SJCRH30 (cell line): ENCODE measurements at regions not wholly inside any gene's neighbourhood (a gene's known extent, or its start where the extent isn't known, plus 50 kb on each side); places are given as distances from the start of the nearest gene placed in this dataset.

ENCODE experiments used
- DNase-seq, 2 experiments: peaks; one replicate each; pipeline ENCODE4 v3.0.0-alpha.2; 2015 to 2020
- H3K27ac ChIP-seq: fragments of 250-450 bp; sonication (Bioruptor Pico); 2 replicates; pipeline ENCODE4 v1.5.1; 2020; ENCODE audit warnings: mild to moderate bottlenecking, moderate library complexity
- H3K27me3 ChIP-seq: fragments of 250-450 bp; sonication (Bioruptor Pico); 2 replicates; pipeline ENCODE4 v1.5.1; 2020; ENCODE audit warnings: mild to moderate bottlenecking, moderate library complexity
- H3K36me3 ChIP-seq: fragments of 250-450 bp; sonication (Bioruptor Pico); 2 replicates; pipeline ENCODE4 v1.5.1; 2020; ENCODE audit warnings: mild to moderate bottlenecking, moderate library complexity
- H3K4me1 ChIP-seq: fragments of 250-450 bp; sonication (Bioruptor Pico); 2 replicates; pipeline ENCODE4 v1.5.1; 2020; ENCODE audit warnings: mild to moderate bottlenecking, moderate library complexity
- H3K4me3 ChIP-seq: fragments of 250-450 bp; sonication (Bioruptor Pico); 2 replicates; pipeline ENCODE4 v1.5.1; 2020; ENCODE audit warnings: mild to moderate bottlenecking, moderate library complexity
- H3K9me3 ChIP-seq: fragments of 250-450 bp; sonication (Bioruptor Pico); replicated peaks from 2 replicates; pipeline ENCODE4 v1.5.1; 2020; ENCODE audit warnings: mild to moderate bottlenecking, moderate library complexity

DNA sequence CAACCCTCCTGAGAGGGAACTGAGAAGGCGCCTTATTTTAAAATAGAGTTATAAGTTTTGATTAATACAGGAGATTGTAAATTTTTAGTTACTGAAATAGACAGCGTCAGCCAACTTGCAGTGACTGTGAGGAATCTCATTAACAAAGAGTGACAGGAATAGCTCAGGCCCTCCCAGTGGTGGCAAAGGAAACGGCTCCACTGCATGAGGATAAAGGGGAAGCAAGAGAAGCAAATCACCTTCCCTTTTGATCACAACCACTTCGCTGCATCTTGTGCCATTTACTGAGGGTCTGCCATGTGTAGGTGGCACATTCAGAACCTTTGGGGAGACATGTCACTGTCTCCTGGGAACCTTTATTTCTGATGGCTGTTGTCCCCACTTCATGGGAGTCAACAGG, 612.4 kb upstream of the RAB6C start:
- Histone ChIP-seq H3K4me3 (no peak overlapping the region), H3K27ac (no peak overlapping the region), H3K9me3 (no peaks in the 10 kb centered on the region), H3K27me3 (0 out of 2 replicates have a peak, but pooled peaks cover 6% of the 10 kb centered on the region), H3K36me3 (no peaks in the 10 kb centered on the region), H3K4me1 (no peaks in the 10 kb centered on the region)
- no peak for DNase-seq

DNA sequence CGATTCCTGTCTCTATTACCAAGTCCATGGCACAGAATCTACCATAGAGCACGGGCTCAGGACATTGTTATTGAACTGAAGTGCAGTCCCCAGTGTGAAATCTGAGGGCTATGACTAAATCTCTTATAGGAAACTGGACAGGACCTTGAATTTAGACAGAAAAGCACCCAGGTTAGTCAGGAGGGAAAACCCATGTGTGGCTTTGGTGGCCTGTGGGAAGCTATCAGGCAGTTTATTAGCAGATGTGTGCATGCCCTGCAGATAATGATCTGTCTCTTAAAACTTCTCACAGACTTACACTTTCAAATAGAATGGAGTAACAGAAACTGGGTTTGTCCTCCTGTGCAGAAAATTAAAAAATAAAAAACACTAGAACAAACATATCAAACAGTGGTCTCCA, 610.0 kb upstream of the RAB6C start:
- Histone ChIP-seq H3K36me3 (no peaks in the 10 kb centered on the region), H3K27ac (no peak overlapping the region), H3K4me1 (no peaks in the 10 kb centered on the region), H3K9me3 (no peaks in the 10 kb centered on the region), H3K4me3 (no peak overlapping the region), H3K27me3 (0 out of 2 replicates have a peak, but pooled peaks cover 6% of the 10 kb centered on the region)
- no peak for DNase-seq

DNA sequence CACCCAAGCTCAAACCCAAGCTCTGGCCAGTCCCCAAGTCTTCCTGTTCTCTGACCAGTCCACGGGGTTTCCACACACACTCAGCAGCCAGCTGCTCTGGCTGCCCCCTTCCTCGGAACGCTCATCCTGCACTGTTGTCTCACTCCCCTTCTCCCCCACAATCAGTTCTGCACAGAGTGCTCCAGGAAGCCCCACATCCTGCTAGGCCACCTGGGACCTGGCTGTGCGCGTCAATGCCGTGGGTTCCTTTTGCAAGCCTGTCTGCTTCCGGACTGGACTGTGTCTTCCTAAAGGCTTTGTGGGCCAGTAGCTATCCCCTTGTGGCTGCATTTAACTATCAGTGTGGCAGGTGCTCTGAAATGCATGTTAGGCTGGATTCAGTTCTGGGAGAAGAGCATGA, 605.0 kb upstream of the RAB6C start:
- no peaks in the 10 kb centered on the region for H3K4me1 ChIP-seq
- H3K27ac ChIP-seq = no peak overlapping the region
- H3K27me3 ChIP-seq = no peaks in the 10 kb centered on the region
- no peak overlapping the region for H3K4me3 ChIP-seq
- H3K36me3 ChIP-seq = no peaks in the 10 kb centered on the region
- no peaks in the 10 kb centered on the region for H3K9me3 ChIP-seq
- no peak for DNase-seq

DNA sequence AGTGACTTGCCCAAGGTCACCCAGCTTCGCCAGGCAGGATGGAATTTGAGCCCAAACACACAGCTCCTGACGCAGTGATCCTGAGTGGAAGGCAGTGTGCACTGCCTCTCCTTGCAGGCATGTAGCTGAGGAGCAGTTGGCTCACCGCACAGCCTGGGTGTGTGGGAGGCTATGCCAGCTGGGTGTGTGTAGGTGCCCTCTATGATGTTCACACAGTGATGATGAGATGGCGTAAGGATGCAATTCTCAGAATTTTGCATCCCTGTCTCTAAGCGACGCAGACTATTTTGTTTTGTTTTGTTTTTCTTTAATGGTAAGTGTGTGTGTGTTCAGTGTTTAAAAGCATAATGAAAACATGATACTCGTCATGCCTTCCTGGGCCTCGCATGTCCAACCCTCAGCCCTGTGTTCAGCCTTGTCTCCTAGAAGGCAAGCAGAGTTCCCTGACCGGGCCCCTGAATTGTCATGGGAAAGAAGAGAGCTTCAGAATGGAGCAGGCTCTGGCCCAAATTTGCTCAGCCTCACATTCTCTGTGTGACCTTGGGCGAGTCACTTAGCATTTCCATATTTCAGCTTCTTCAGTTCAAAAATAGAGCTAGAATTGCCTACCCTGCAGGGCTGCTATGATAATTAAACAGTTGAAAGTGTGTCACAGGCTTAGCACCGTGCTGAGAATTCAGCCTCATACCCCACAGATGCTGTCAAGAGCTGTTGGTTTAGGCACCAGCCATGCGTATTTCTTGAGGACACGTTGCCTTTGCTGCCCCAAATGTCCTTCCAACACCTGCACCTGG, 603.6 kb upstream of the RAB6C start:
- Histone ChIP-seq H3K36me3 (no peaks in the 10 kb centered on the region), H3K27me3 (no peaks in the 10 kb centered on the region), H3K4me3 (no peak overlapping the region), H3K27ac (no peak overlapping the region), H3K9me3 (no peaks in the 10 kb centered on the region), H3K4me1 (no peaks in the 10 kb centered on the region)
- no peak for DNase-seq

DNA sequence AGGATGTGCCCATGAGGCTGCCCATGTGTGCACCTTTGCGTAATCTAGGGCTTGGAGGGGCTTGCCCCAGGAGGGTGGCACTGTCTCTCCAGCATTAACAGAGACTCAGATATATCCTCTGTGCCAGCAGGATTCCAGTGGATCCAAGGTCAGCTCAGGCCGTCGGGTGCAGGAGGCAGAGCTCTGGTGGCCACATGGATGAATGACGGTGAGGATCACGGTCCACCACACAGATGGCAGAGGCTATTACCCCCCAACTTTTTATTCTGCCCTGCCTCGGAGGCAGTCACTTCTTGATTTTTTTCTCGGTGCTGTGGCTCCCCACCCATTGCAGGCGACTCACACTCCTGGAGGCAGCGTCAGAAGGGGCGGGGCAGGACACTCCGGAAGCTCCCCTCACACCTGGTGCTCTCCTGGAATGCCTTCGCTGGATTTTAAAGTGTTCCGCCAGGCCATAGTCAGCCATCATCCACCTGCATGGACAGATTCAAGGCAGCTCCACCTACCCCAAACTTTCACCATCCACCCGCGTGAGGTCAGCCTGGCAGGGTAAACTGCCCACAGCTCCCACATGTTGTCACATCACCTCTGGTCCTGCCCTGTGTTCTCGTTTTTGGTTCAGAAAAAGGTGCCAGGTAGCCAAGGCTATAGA, 602.9 kb upstream of the RAB6C start:
- H3K9me3 ChIP-seq = no peaks in the 10 kb centered on the region

DNA sequence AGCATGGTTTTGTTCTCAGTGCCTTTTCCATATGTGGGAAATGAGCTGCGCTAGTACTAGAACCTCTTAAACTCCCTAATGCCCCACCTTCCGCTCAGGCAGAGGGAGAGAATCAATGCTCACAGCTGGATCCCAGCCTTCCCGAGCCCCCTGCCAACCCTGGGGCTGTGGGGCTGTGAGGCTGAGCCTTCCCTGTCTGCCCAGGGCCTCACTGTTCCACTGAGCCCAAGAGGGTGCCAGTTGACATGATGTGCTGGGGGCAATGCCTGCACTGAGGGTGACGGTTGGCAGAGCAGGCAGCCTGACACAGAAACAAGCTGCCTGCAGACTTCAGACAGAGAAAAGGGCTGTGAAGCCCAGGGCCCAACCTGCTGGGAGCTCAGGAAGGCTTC, 602.4 kb upstream of the RAB6C start:
- DNase-seq = no peak
- Histone ChIP-seq H3K9me3 (no peaks in the 10 kb centered on the region), H3K36me3 (no peaks in the 10 kb centered on the region), H3K4me1 (no peaks in the 10 kb centered on the region), H3K27ac (no peak overlapping the region), H3K4me3 (no peak overlapping the region), H3K27me3 (no peaks in the 10 kb centered on the region)

More for the DNA sequence above, 602.9 kb upstream of the RAB6C start:
- Histone ChIP-seq H3K27ac (no peak overlapping the region), H3K4me1 (no peaks in the 10 kb centered on the region), H3K27me3 (no peaks in the 10 kb centered on the region), H3K36me3 (no peaks in the 10 kb centered on the region), H3K4me3 (no peak overlapping the region)
- DNase-seq = no peak

DNA sequence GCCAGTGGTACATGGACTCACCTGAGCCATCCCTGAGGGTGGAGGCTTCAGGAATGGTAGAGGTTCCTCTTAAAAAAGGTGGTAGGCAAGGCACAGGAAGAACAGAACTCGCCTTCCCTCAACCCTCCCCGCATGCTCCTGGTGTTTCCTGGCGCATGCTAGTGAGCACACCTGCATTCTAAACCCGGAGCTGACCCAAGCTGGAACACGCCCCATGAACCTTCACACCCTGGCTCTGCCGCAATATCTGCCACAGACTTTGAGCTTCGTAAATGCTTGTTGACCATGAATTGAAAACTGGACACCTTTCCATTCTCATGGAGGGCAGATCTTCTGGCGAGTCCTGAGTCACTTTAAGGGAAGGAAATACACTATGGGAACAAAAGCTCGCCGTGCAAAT, 601.3 kb upstream of the RAB6C start:
- H3K4me3 ChIP-seq = no peak overlapping the region
- H3K4me1 ChIP-seq = no peaks in the 10 kb centered on the region
- H3K9me3 ChIP-seq = no peaks in the 10 kb centered on the region
- H3K27ac ChIP-seq = no peak overlapping the region
- no peaks in the 10 kb centered on the region for H3K36me3 ChIP-seq
- no peak for DNase-seq
- no peaks in the 10 kb centered on the region for H3K27me3 ChIP-seq

DNA sequence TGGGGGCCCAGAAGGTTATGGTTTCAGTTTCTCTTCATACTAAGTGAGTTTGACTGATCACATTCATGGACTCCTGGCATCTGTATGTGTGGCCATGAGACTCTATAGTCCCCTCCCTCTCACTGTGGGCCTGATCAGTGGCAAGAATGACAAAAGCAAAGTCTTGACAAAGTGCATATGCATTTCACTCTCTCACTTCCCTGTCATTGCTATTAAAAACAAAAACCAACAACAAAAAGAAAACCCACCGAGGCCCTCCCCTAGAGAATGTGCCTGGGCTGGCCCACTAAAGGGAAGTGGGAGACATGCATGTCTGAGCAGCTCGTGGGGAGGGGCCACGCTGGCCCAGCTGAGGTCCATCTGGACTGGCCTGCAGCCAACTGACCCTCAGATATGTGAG, 600.1 kb upstream of the RAB6C start:
- Histone ChIP-seq H3K36me3 (no peaks in the 10 kb centered on the region), H3K9me3 (no peaks in the 10 kb centered on the region), H3K27ac (no peak overlapping the region), H3K27me3 (no peaks in the 10 kb centered on the region), H3K4me1 (no peaks in the 10 kb centered on the region), H3K4me3 (no peak overlapping the region)
- no peak for DNase-seq

DNA sequence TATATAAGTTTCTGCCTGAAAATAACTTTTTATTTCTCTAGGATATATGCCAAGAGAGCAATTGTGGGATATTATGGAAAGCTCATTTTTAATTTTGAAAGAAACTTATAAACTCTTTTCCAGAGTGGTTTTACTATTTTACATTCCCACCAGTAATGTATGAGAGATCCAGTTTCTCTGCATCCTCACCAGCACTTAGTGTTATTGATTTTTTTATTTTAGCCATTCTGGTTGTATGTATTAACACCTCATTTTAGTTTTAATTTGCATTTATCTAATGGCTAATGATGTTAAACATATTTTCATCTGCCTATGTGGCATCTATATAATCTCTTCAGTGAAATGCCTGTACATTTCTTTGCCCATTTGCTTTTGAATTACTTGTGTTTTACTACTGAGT, 597.7 kb upstream of the RAB6C start:
- DNase-seq = no peak
- H3K27ac ChIP-seq = no peak overlapping the region

DNA sequence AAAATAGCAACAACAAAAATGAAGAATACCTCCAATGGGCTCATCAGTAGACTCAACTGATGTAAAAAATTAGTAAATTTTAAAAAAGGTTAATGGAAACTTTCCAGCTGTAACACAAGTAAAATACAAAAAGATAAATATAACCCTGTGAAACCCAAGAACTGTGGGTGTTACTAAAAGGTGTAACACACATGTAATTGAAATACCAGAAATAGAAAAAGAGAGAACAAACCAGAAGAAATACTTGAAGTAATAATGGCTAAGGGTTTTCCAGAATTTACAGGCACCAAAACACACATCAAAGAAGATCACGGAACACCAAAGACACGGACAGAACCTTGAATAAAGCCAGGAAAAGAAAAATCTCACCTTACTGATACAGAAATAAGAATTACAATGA, 590.6 kb upstream of the RAB6C start:
- no peaks in the 10 kb centered on the region for H3K4me1 ChIP-seq
- H3K4me3 ChIP-seq = no peak overlapping the region
- H3K9me3 ChIP-seq = no peaks in the 10 kb centered on the region
- H3K36me3 ChIP-seq = no peaks in the 10 kb centered on the region
- H3K27me3 ChIP-seq = no peaks in the 10 kb centered on the region
- no peak overlapping the region for H3K27ac ChIP-seq
- DNase-seq = no peak

More for the DNA sequence above, 597.7 kb upstream of the RAB6C start:
- Histone ChIP-seq H3K36me3 (no peaks in the 10 kb centered on the region), H3K4me1 (no peaks in the 10 kb centered on the region), H3K27me3 (no peaks in the 10 kb centered on the region), H3K4me3 (no peak overlapping the region), H3K9me3 (no peaks in the 10 kb centered on the region)

DNA sequence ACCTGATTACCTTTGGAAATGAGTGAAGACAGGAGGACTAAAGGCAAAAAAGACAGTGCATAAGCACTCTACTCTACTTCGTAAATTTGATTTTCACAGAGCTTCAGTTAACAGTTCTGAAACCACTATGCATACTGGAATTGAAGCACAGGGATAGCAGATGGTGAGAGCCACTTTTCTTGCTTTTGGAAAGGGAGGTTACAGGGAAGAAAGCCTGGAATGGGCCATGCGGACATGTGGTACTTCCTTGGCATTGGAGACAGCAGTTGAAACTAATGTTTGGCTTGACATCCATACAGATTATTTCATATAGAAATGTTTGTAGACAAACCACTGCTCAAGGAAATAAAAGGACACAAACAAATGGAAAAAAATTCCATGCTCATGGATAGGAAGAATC, 585.6 kb upstream of the RAB6C start:
- Histone ChIP-seq H3K4me3 (no peak overlapping the region), H3K4me1 (no peaks in the 10 kb centered on the region), H3K27me3 (no peaks in the 10 kb centered on the region), H3K9me3 (no peaks in the 10 kb centered on the region), H3K27ac (no peak overlapping the region), H3K36me3 (no peaks in the 10 kb centered on the region)
- DNase-seq = no peak

DNA sequence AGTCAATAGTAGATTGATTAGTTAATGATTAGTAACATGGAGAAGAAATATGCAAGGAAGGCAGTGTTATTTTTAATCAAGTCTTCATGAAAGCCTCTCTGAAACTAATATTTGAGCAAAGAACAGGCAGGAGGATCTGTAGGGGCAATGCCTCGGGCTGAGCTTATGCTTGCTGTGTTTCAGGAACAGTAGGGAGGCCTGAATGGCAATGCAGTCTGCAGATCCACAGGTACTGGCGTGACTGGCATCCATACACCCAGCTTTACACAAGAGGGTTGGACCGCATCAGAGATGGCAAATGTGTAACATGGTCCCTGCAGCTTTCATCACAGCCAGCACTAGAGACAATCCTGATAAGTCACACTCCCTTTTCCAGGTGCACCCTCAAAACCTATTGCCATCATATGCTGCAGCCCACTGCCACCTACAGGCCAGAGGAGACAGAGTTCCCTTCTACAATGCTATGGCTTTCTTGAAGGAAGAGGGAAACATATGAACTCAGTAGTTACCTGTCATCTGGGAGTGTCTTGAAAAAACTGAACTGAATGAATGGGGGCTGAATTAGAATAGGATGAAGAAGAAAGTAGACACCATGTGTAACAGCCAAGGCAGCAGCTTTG, 582.4 kb upstream of the RAB6C start:
- Histone ChIP-seq H3K4me3 (no peak overlapping the region), H3K27ac (no peak overlapping the region), H3K36me3 (no peaks in the 10 kb centered on the region), H3K27me3 (no peaks in the 10 kb centered on the region), H3K9me3 (no peaks in the 10 kb centered on the region), H3K4me1 (no peaks in the 10 kb centered on the region)
- peak; percentile 32 to 55 for DNase-seq

DNA sequence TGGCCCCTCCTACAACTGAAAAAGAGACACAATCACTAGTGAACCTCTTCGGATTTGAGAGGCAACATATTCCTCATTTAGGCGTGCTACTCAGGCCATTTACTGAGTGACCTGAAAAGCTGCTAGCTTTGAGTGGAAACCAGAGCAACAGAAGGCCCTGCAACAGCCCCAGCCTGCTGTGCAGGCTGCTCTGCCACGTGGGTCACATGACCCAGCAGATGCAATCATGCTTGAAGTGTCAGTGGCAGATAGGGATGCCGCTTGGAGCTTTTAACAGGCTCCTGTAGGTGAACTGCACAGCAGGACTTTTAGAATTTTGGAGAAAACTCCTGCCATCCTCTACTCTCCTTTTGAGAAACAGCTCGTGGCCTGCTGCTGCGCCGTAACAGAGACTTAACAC, 578.6 kb upstream of the RAB6C start:
- H3K27ac ChIP-seq = no peak overlapping the region
- H3K9me3 ChIP-seq = no peaks in the 10 kb centered on the region
- no peak overlapping the region for H3K4me3 ChIP-seq
- H3K4me1 ChIP-seq = no peaks in the 10 kb centered on the region
- H3K36me3 ChIP-seq = no peaks in the 10 kb centered on the region
- DNase-seq = no peak
- H3K27me3 ChIP-seq = no peaks in the 10 kb centered on the region; the same call in 1 of the 2 replicates

DNA sequence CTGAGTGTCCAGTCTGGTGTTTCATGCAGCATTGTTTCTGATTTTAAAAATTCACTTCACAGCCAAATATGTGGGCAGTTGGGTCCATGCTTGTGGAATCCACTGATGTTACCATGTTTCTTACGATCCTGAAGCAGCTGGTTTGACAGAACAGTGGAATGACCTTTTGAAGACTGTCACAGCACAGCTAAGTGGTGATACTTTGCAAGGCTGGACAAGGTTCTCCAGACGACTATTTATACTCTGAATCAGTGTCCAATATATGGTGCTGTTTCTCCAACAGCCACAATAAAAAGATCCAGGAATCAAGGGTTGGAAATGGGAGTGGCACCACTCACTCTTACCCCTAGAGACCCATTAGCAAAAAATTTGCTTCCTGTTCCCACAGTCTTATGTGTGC, 577.4 kb upstream of the RAB6C start:
- H3K27me3 ChIP-seq = no peaks in the 10 kb centered on the region; the same call in 1 of the 2 replicates
- no peak overlapping the region for H3K4me3 ChIP-seq
- H3K4me1 ChIP-seq = no peaks in the 10 kb centered on the region
- no peak for DNase-seq
- no peak overlapping the region for H3K27ac ChIP-seq
- H3K36me3 ChIP-seq = no peaks in the 10 kb centered on the region
- H3K9me3 ChIP-seq = no peaks in the 10 kb centered on the region

DNA sequence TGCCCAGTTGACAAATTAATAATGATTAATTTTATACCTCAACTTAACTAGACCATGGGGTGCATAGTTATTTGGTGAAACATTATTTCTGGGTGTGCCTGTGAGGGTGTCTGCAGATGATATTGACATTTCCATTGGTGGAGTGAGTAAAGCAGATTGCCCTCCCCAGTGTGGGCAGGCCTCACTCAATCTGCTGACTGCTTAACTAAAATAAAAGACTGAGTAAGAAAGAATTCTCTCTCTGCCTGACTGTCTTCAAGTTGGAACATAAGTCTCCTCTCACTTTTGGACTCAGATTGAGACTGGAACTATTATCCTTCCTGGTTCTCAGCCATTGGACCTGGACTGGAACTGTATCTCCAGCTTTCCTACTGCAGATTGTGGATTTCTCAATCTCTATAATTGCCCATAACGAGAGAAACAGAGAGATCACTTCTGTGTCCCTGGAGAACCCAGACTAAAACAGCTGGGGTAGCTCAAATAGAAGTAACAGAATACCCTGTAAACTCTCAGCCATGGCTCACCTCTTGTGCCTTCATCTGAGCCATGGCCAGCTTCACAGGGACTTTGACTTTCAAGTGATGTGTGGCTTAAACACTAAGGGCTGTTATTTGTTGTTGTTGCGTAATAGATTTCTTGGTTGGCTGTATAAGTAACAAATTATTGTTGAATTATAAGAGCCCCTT, 575.3 kb upstream of the RAB6C start:
- Histone ChIP-seq H3K27ac (no peak overlapping the region), H3K4me1 (no peaks in the 10 kb centered on the region), H3K9me3 (no peaks in the 10 kb centered on the region), H3K4me3 (no peak overlapping the region), H3K36me3 (no peaks in the 10 kb centered on the region), H3K27me3 (no peaks in the 10 kb centered on the region; the same call in 1 of the 2 replicates)
- DNase-seq = peak in 1 of 2 experiments; percentile 10
